ENCODE measurements at regions not wholly inside any gene's neighbourhood (a gene's known extent, or its start where the extent isn't known, plus 50 kb on each side); places are given as distances from the start of the nearest gene placed in this dataset.

DNA sequence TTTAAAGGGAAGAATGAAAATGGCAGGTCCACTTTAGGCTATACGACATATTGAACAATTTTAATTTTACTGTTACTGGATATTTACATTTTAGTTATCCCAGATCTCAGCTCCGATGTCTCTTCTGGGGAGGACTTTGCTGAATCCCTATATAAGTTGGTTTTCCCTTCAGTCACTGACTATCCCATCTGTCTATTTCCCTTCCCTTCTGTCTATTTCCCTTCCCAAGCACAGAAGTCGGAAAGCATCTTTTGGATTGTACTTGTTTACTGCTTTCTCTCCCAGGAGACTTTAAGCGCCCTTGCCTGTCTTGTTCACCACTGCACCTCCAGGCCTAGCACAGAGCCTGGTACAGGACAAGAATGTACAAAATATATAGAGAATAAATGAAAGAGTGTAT is 165.8 kb upstream of the SALL4 start:
- Mint-ChIP-seq H3K36me3 (ENCODE audit: low read depth) (no peaks in the 10 kb centered on the region), H3K4me3 (no peak overlapping the region), H3K9me3 (no peaks in the 10 kb centered on the region), H3K27ac (no peak overlapping the region), H3K4me1 (no peaks in the 10 kb centered on the region), H3K27me3 (ENCODE audit: low read depth) (no peaks in the 10 kb centered on the region)
- TF ChIP-seq, protein P1, sequence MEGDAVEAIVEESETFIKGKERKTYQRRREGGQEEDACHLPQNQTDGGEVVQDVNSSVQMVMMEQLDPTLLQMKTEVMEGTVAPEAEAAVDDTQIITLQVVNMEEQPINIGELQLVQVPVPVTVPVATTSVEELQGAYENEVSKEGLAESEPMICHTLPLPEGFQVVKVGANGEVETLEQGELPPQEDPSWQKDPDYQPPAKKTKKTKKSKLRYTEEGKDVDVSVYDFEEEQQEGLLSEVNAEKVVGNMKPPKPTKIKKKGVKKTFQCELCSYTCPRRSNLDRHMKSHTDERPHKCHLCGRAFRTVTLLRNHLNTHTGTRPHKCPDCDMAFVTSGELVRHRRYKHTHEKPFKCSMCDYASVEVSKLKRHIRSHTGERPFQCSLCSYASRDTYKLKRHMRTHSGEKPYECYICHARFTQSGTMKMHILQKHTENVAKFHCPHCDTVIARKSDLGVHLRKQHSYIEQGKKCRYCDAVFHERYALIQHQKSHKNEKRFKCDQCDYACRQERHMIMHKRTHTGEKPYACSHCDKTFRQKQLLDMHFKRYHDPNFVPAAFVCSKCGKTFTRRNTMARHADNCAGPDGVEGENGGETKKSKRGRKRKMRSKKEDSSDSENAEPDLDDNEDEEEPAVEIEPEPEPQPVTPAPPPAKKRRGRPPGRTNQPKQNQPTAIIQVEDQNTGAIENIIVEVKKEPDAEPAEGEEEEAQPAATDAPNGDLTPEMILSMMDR (IDR thresholded peaks at IDR 0.05; ENCODE audit: unreplicated experiment in 3 of 3): no peak

DNA sequence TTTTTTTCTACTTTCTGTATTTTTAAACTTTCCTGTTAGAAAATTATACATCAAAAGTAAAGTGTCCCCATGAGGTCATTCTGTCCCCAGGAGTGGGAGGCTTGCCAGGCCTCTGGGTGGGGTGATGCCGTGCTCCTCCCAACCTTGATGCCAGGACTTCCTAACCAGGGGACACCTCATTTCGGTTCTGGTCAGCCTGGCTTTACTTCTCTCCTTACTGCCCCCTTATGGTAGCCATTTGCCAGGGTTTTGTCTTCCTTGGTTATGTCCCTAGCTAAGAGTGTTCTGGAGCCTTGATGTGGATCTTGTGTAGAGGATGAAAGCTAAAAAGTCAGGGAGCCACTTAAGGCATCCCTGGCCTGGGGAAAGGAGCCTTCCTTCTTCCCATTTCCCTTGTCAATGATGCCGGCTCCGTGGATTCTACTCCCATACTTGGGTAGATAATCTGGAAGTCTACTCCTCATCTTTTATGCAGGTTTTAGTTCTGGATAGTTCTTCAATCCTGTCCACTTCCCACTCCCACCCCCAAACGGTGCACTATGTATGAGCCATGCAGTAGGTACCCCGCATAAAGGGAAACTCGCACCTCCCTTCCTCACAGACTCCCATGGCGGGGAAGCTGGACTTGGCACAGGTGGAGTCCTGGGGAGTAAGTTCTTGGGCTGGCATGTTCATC is 164.1 kb upstream of the SALL4 start:
- Mint-ChIP-seq H3K27me3 (ENCODE audit: low read depth) (no peaks in the 10 kb centered on the region), H3K27ac (no peak overlapping the region), H3K4me3 (no peak overlapping the region), H3K9me3 (no peaks in the 10 kb centered on the region), H3K36me3 (ENCODE audit: low read depth) (no peaks in the 10 kb centered on the region), H3K4me1 (peaks cover 10% of the 10 kb centered on the region)
- TF ChIP-seq, protein P1 (IDR thresholded peaks at IDR 0.05; ENCODE audit: unreplicated experiment in 3 of 3): peak; percentile 42 to 53 (median 43)

GRCh38 chr20:51961964-51962761 is 159.8 kb upstream of the SALL4 start:
- Mint-ChIP-seq H3K27me3 (ENCODE audit: low read depth) (no peaks in the 10 kb centered on the region), H3K9me3 (no peaks in the 10 kb centered on the region)

GRCh38 chr20:51960047-51960675 is 157.8 kb upstream of the SALL4 start:
- Mint-ChIP-seq H3K27ac (peak overlapping the region in 1 of 3 experiments; percentile 51), H3K36me3 (ENCODE audit: low read depth) (no peaks in the 10 kb centered on the region), H3K27me3 (ENCODE audit: low read depth) (no peaks in the 10 kb centered on the region), H3K4me1 (peaks cover 28% of the 10 kb centered on the region), H3K4me3 (no peak overlapping the region), H3K9me3 (no peaks in the 10 kb centered on the region)
- TF ChIP-seq, protein P1 (IDR thresholded peaks at IDR 0.05; ENCODE audit: unreplicated experiment in 3 of 3): no peak

More at GRCh38 chr20:51961964-51962761, 159.8 kb upstream of the SALL4 start:
- TF ChIP-seq, protein P1 (IDR thresholded peaks at IDR 0.05; ENCODE audit: unreplicated experiment in 3 of 3): no peak
- peaks cover 28% of the 10 kb centered on the region for H3K4me1 Mint-ChIP-seq
- peak overlapping the region; percentile 28 to 64 (median 58) for H3K4me3 Mint-ChIP-seq
- H3K36me3 Mint-ChIP-seq (ENCODE audit: low read depth): no peaks in the 10 kb centered on the region
- peak overlapping the region; percentile 16 to 55 (median 38) for H3K27ac Mint-ChIP-seq

DNA sequence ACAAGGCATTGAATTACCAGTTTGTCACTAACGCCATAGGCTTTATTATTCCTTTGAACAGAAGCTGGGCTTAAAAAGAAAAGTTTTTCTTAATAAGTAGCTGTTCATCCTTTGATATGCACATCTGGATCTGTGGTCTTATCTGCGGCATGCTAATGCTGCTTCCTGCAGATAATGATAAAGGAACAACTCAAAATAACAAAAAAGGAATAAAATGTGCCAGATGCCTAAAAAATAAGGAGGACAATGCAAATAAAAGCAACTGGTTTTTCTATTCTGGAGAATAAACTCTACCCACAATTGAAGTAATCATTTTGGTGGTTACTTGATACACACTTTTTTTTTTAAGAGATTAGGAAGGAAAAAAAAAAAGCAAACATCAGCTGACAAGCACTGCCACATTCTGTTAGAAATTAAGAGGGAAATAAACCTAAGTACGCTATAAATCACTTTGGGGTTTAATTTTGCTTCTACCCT is 156.8 kb upstream of the SALL4 start:
- no peaks in the 10 kb centered on the region for H3K36me3 Mint-ChIP-seq (ENCODE audit: low read depth)
- TF ChIP-seq, protein P1 (IDR thresholded peaks at IDR 0.05; ENCODE audit: unreplicated experiment in 3 of 3): no peak
- peaks cover 2% of the 10 kb centered on the region for H3K27me3 Mint-ChIP-seq (ENCODE audit: low read depth)
- peaks cover 28% of the 10 kb centered on the region for H3K4me1 Mint-ChIP-seq
- peak overlapping the region; percentile 34 to 61 (median 52) for H3K27ac Mint-ChIP-seq
- peak overlapping the region; percentile 41 to 55 (median 52) for H3K4me3 Mint-ChIP-seq
- no peaks in the 10 kb centered on the region for H3K9me3 Mint-ChIP-seq

Data from nephron (organoid).